ENCODE measurements at regions not wholly inside any gene's neighbourhood (a gene's known extent, or its start where the extent isn't known, plus 50 kb on each side); places are given as distances from the start of the nearest gene placed in this dataset.

DNA sequence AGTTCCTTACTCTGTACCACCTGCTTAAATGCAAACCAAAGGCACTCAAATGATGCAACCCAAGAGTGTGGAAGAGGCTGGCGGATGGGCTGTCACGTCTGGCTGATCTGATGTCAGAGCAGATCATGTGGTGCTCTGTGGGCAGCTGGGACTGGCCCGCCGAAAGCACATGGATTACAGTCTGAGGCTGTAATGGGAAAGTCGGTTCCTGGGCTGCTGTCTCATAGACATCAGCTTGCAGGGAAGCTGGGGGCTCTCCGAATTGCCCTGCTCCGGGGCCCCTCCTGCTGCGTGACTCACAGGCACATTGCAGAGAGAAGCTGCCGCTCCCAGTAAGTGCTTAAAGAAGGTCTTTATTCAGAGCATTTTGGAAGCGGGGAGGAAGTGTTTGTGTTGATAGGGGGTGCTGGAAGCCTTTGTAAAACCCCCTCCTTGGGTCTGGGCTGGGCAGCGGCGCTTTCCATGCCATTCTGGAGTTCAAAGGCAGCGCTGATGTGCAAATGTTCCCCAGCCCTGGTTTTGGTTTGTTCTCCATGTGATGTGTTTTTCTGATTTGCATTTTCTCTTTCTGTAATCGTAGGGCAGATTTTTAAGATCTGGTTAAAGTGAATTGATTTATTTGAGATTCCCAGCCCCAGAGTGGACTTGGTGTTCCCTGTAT is 181.1 kb downstream of the LARP7 start:
- TF ChIP-seq CTCF (conservative IDR thresholded peaks at IDR 0.05) (no peak), EZH2 (IDR thresholded peaks at IDR 0.05; ENCODE audit: low read depth) (no peak)
